Prostate gland (tissue), 2 donors: ENCODE measurements at regions not wholly inside any gene's neighbourhood (a gene's known extent, or its start where the extent isn't known, plus 50 kb on each side); places are given as distances from the start of the nearest gene placed in this dataset.

Experiments used
- DNase-seq: peaks from one replicate; pipeline ENCODE4 v3.0.0-alpha.2; 2019; ENCODE audit warnings: low spot score
- H3K27ac ChIP-seq, 2 donors: fragments of 200-600 bp; sonication (generic); 2 replicates each; pipeline ENCODE4 v1.5.1; 2017 to 2019
- H3K27me3 ChIP-seq: fragments of 200-600 bp; sonication (generic); replicated peaks from 2 replicates; pipeline ENCODE4 v1.5.1; 2019; ENCODE audit not compliant: insufficient read depth
- H3K36me3 ChIP-seq, 2 donors: fragments of 200-600 bp; sonication (generic); 1 replicate in 1 of 2; 2 replicates in 1 of 2; pipeline versions ENCODE4 v1.5.1 to v1.8.1; 2017 to 2019
- H3K4me1 ChIP-seq: fragments of 200-600 bp; sonication (generic); replicated peaks from 2 replicates; pipeline ENCODE4 v1.5.1; 2019
- H3K4me3 ChIP-seq, 2 donors: fragments of 200-600 bp; sonication (generic); 2 replicates each; pipeline ENCODE4 v1.5.1; 2017 to 2019
- H3K9me3 ChIP-seq: fragments of 200-600 bp; sonication (generic); 2 replicates; pipeline ENCODE4 v1.5.1; 2017
- CTCF ChIP-seq, 4 experiments: fragments of 200-600 bp in 2 of 4; fragments of 450-650 bp in 2 of 4; sonication (generic) in 2 of 4; IDR thresholded peaks; 1 replicate in 3 of 4; 2 replicates in 1 of 4; pipeline ENCODE4 v1.5.1; 2016 to 2019; ENCODE audit warnings: antibody characterized with exemption in 4 of 4, mild to moderate bottlenecking in 2 of 4, moderate library complexity in 2 of 4
- POLR2A ChIP-seq: fragments of 450-650 bp; IDR thresholded peaks from one replicate; pipeline ENCODE4 v1.6.1; 2016; ENCODE audit warnings: antibody characterized with exemption, mild to moderate bottlenecking
- POLR2AphosphoS5 ChIP-seq: sonication (generic); formaldehyde crosslinking; IDR thresholded peaks from one replicate; pipeline ENCODE4 v1.6.1; 2017; ENCODE audit warnings: antibody characterized with exemption
- WGBS: methylation state at CpG from one replicate; pipeline ENCODE4 v1.1.5; 2018; 5-methylcytosine and 5-hydroxymethylcytosine counted together
- intact Hi-C: fragments of 100-400 bp; cut with DNase I; formaldehyde crosslinking; loops from one replicate; pipeline ENCODE4 v1.14.2; 2022

GRCh38 chr7:42319631-42320030 lies 82.6 kb upstream of the GLI3 start:
- no peak for TF ChIP-seq POLR2AphosphoS5
- no peak for TF ChIP-seq CTCF (IDR thresholded peaks at IDR 0.05)
- no peak for TF ChIP-seq POLR2A
- H3K4me1 ChIP-seq, result no peaks in the 10 kb centered on the region
- no peaks in the 10 kb centered on the region for H3K9me3 ChIP-seq
- no peaks in the 10 kb centered on the region for H3K27me3 ChIP-seq
- no peak overlapping the region for H3K27ac ChIP-seq
- H3K4me3 ChIP-seq, result no peak overlapping the region
- no peaks in the 10 kb centered on the region for H3K36me3 ChIP-seq
- WGBS, result 60% methylated on average over 2 of the region's 2 CpGs
- DNase-seq, result no peak
- intact Hi-C loops, result no loop called here

- TF ChIP-seq POLR2AphosphoS5, result no peak
- no peak for TF ChIP-seq CTCF (IDR thresholded peaks at IDR 0.05)
- no peak for TF ChIP-seq POLR2A
- intact Hi-C loops, result no loop called here
- no peak overlapping the region for H3K4me3 ChIP-seq
- no peaks in the 10 kb centered on the region for H3K9me3 ChIP-seq
- H3K27ac ChIP-seq, result no peak overlapping the region
- DNase-seq, result no peak
- no peaks in the 10 kb centered on the region for H3K36me3 ChIP-seq
- no peaks in the 10 kb centered on the region for H3K27me3 ChIP-seq
- no peaks in the 10 kb centered on the region for H3K4me1 ChIP-seq
These were observed 78.6 kb upstream of the GLI3 start for GRCh38 chr7:42315631-42316030.

- no peak overlapping the region for H3K27ac ChIP-seq
- 40% methylated on average over 3 of the region's 3 CpGs for WGBS
These were observed 78.1 kb upstream of the GLI3 start for GRCh38 chr7:42315103-42315502.

GRCh38 chr7:42314696-42315095 lies 77.7 kb upstream of the GLI3 start:
- intact Hi-C loops, result no loop called here
- no peak overlapping the region for H3K27ac ChIP-seq

More at GRCh38 chr7:42315103-42315502, 78.1 kb upstream of the GLI3 start:
- TF ChIP-seq CTCF (IDR thresholded peaks at IDR 0.05), result no peak
- no peak for TF ChIP-seq POLR2AphosphoS5
- no peak for TF ChIP-seq POLR2A
- Histone ChIP-seq H3K4me1 (no peaks in the 10 kb centered on the region), H3K36me3 (no peaks in the 10 kb centered on the region), H3K4me3 (no peak overlapping the region), H3K27me3 (no peaks in the 10 kb centered on the region), H3K9me3 (no peaks in the 10 kb centered on the region)
- DNase-seq, result no peak
- intact Hi-C loops, result no loop called here

More at GRCh38 chr7:42314696-42315095, 77.7 kb upstream of the GLI3 start:
- no peaks in the 10 kb centered on the region for H3K9me3 ChIP-seq
- H3K4me3 ChIP-seq, result no peak overlapping the region
- 97% methylated on average over 1 of the region's 1 CpG for WGBS
- TF ChIP-seq CTCF (IDR thresholded peaks at IDR 0.05) (no peak), POLR2AphosphoS5 (no peak), POLR2A (no peak)
- no peaks in the 10 kb centered on the region for H3K27me3 ChIP-seq
- no peaks in the 10 kb centered on the region for H3K36me3 ChIP-seq
- no peaks in the 10 kb centered on the region for H3K4me1 ChIP-seq
- DNase-seq, result no peak
